Endodermal cell (in vitro differentiated cells): ENCODE measurements at regions not wholly inside any gene's neighbourhood (a gene's known extent, or its start where the extent isn't known, plus 50 kb on each side); places are given as distances from the start of the nearest gene placed in this dataset.

Experiments used
- DNase-seq: peaks from one replicate; pipeline ENCODE4 v3.0.0-alpha.2; 2017
- H3K27ac ChIP-seq: 2 replicates; pipeline ENCODE4 v1.5.1; 2013; ENCODE audit warnings: mild to moderate bottlenecking, low read depth, low read length, moderate library complexity
- H3K27me3 ChIP-seq: 2 replicates; pipeline ENCODE4 v1.6.1; 2013; ENCODE audit warnings: mild to moderate bottlenecking, low read length, moderate library complexity; ENCODE audit not compliant: insufficient read depth, control insufficient read depth, poor library complexity, severe bottlenecking
- H3K36me3 ChIP-seq: 2 replicates; pipeline ENCODE4 v1.7.0; 2013; ENCODE audit warnings: mild to moderate bottlenecking, low read length, moderate library complexity; ENCODE audit not compliant: control insufficient read depth, insufficient read depth
- H3K4me1 ChIP-seq: one replicate; pipeline ENCODE4 v1.7.0; 2013; ENCODE audit warnings: low read length; ENCODE audit not compliant: control insufficient read depth, insufficient read depth
- H3K4me3 ChIP-seq: 2 replicates; pipeline ENCODE4 v1.5.1; 2013; ENCODE audit warnings: mild to moderate bottlenecking, low read length, moderate library complexity
- H3K9ac ChIP-seq: 2 replicates; pipeline ENCODE4 v1.6.1; 2013; ENCODE audit warnings: mild to moderate bottlenecking, low read length, moderate library complexity; ENCODE audit not compliant: poor library complexity, severe bottlenecking; ENCODE audit errors: extremely low read depth
- H3K9me3 ChIP-seq: 2 replicates; pipeline ENCODE4 v1.6.1; 2013; ENCODE audit warnings: mild to moderate bottlenecking, low read length, moderate library complexity; ENCODE audit not compliant: control insufficient read depth
- H3K27ac Mint-ChIP-seq: 2 replicates; pipeline ENCODE4 v1.8.0; 2020; ENCODE audit warnings: mixed read lengths
- H3K27me3 Mint-ChIP-seq: 2 replicates; pipeline ENCODE4 v1.8.0; 2021; ENCODE audit warnings: mild to moderate bottlenecking, mixed read lengths; ENCODE audit not compliant: insufficient read depth
- H3K36me3 Mint-ChIP-seq: 2 replicates; pipeline ENCODE4 v1.8.0; 2020; ENCODE audit warnings: low read depth, mixed read lengths
- H3K4me1 Mint-ChIP-seq: 2 replicates; pipeline ENCODE4 v1.8.0; 2020; ENCODE audit warnings: mixed read lengths
- H3K4me3 Mint-ChIP-seq: 2 replicates; pipeline ENCODE4 v1.8.0; 2020; ENCODE audit warnings: mild to moderate bottlenecking, moderate library complexity, mixed read lengths
- H3K9me3 Mint-ChIP-seq: 2 replicates; pipeline ENCODE4 v1.8.0; 2020; ENCODE audit warnings: mild to moderate bottlenecking, mixed read lengths
- CTCF ChIP-seq: fragments of 200-600 bp; sonication (generic); conservative IDR thresholded peaks from 2 replicates; pipeline ENCODE4 v1.5.0; 2021; ENCODE audit warnings: antibody characterized with exemption, mild to moderate bottlenecking
- WGBS, 2 experiments: methylation state at CpG; one replicate each; pipeline versions ENCODE4 v1.1.5 to v1.1.7; 2013; ENCODE audit warnings: missing lambda C conversion rate in 2 of 2, mixed read lengths in 1 of 2; ENCODE audit not compliant: insufficient coverage in 1 of 2, insufficient read length in 1 of 2; 5-methylcytosine and 5-hydroxymethylcytosine counted together

GRCh38 chr10:130244928-130245495, 108.8 kb downstream of the GLRX3 start:
- H3K4me3 Mint-ChIP-seq = no peak overlapping the region
- H3K36me3 Mint-ChIP-seq = peaks cover under 1% of the 10 kb centered on the region
- Histone ChIP-seq H3K4me1 (no peaks in the 10 kb centered on the region), H3K27ac (no peak overlapping the region), H3K36me3 (no peaks in the 10 kb centered on the region), H3K9me3 (peaks cover 7% of the 10 kb centered on the region), H3K9ac (no peak overlapping the region), H3K27me3 (no peaks in the 10 kb centered on the region), H3K4me3 (no peak overlapping the region)
- H3K27ac Mint-ChIP-seq = no peak overlapping the region
- H3K4me1 Mint-ChIP-seq = no peaks in the 10 kb centered on the region
- H3K9me3 Mint-ChIP-seq = peaks cover 20% of the 10 kb centered on the region
- no peak for DNase-seq
- no peak for TF ChIP-seq CTCF
- no peaks in the 10 kb centered on the region for H3K27me3 Mint-ChIP-seq
- WGBS, 2 experiments = 87 to 93% methylated on average over 4 to 8 of the region's 8 CpGs

DNA sequence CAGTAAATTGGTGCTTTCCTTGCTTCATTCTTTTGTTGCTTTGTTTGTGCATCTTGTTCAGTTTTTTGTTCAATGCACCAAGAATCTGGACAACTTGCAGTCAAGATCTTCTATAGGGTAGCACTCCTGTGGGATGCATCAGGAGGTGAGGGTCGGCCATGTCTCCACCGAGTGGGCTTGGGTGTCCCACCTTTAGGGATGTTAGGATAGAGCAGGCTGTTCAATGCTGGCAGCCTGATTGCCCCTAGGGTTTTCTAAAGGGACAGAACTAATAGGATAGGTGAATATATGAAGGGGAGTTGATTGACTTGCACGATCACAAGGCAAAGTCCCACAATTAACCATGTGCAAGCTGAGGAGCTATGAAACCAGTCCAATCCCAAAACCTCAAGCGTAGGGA, 109.9 kb downstream of the GLRX3 start:
- Histone ChIP-seq H3K27ac (no peak overlapping the region), H3K36me3 (no peaks in the 10 kb centered on the region), H3K27me3 (no peaks in the 10 kb centered on the region), H3K9me3 (peaks cover 6% of the 10 kb centered on the region), H3K4me1 (no peaks in the 10 kb centered on the region), H3K4me3 (no peak overlapping the region), H3K9ac (no peak overlapping the region)
- WGBS, 2 experiments = 82 to 100% methylated on average over 2 to 4 of the region's 4 CpGs
- peak; percentile 16 for DNase-seq
- no peak for TF ChIP-seq CTCF
- Mint-ChIP-seq H3K27me3 (no peaks in the 10 kb centered on the region), H3K4me3 (no peak overlapping the region), H3K27ac (no peak overlapping the region), H3K4me1 (no peaks in the 10 kb centered on the region), H3K36me3 (peaks cover 2% of the 10 kb centered on the region), H3K9me3 (peaks cover 17% of the 10 kb centered on the region)

DNA sequence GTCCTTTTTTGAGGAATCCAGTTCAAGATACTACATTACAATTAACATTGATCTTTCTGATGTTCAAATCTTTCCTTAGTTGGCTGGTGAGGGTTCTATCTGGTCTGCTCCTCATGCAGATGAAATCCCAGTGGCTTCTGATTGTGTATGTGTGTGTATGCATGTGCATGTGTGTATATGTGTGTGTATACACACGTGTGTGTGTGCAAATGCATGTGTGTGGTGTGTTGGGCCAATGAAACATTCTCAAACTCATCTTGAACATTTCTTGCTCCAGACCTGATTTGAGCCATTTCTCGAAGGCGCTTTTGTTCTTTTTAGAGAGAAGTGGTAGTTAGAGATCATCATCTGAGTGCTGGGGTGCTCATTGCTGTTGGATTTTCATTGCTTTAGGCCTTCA, 113.9 kb downstream of the GLRX3 start:
- Histone ChIP-seq H3K36me3 (no peaks in the 10 kb centered on the region), H3K9ac (no peak overlapping the region), H3K4me3 (no peak overlapping the region), H3K27me3 (no peaks in the 10 kb centered on the region), H3K27ac (no peak overlapping the region), H3K4me1 (no peaks in the 10 kb centered on the region), H3K9me3 (no peaks in the 10 kb centered on the region)
- Mint-ChIP-seq H3K27me3 (no peaks in the 10 kb centered on the region), H3K36me3 (peaks cover 2% of the 10 kb centered on the region), H3K9me3 (peaks cover 10% of the 10 kb centered on the region), H3K27ac (no peak overlapping the region), H3K4me3 (no peak overlapping the region), H3K4me1 (peaks cover under 1% of the 10 kb centered on the region)
- WGBS, 2 experiments = 67 to 83% methylated on average over 2 to 3 of the region's 3 CpGs
- TF ChIP-seq CTCF = no peak
- DNase-seq = no peak
